Loucy (cell line): ENCODE measurements at regions not wholly inside any gene's neighbourhood (a gene's known extent, or its start where the extent isn't known, plus 50 kb on each side); places are given as distances from the start of the nearest gene placed in this dataset.

Experiments used
- H2AFZ ChIP-seq: fragments of 200-600 bp; sonication (generic); 2 replicates; pipeline ENCODE4 v1.6.0; 2016; ENCODE audit warnings: antibody characterized with exemption, mild to moderate bottlenecking, low read length, moderate library complexity
- H3F3A ChIP-seq: fragments of 200-600 bp; 2 replicates; pipeline ENCODE4 v1.6.0; 2016; ENCODE audit warnings: antibody characterized with exemption, low read depth, mild to moderate bottlenecking
- H3K27me3 ChIP-seq: fragments of 200-600 bp; sonication (generic); 2 replicates; pipeline ENCODE4 v1.6.1; 2014; ENCODE audit warnings: low read length, mild to moderate bottlenecking; ENCODE audit not compliant: insufficient read depth, poor library complexity, severe bottlenecking
- H3K36me3 ChIP-seq: fragments of 200-600 bp; sonication (generic); 2 replicates; pipeline ENCODE4 v1.6.1; 2016; ENCODE audit warnings: low read length; ENCODE audit not compliant: insufficient read depth
- H3K4me1 ChIP-seq: fragments of 200-600 bp; sonication (generic); 2 replicates; pipeline ENCODE4 v1.5.1; 2014; ENCODE audit warnings: low read length, mild to moderate bottlenecking; ENCODE audit not compliant: insufficient read depth, poor library complexity, severe bottlenecking
- H3K4me2 ChIP-seq: fragments of 200-600 bp; sonication (generic); 2 replicates; pipeline ENCODE4 v1.6.0; 2014; ENCODE audit warnings: antibody characterized with exemption, low read length, low read depth, mild to moderate bottlenecking; ENCODE audit not compliant: poor library complexity, severe bottlenecking
- H3K4me3 ChIP-seq: fragments of 200-600 bp; sonication (generic); 2 replicates; pipeline ENCODE4 v1.5.1; 2014; ENCODE audit warnings: low read length, mild to moderate bottlenecking, mixed read lengths; ENCODE audit not compliant: poor library complexity, severe bottlenecking
- H3K79me2 ChIP-seq: fragments of 200-600 bp; sonication (generic); 2 replicates; pipeline ENCODE4 v1.6.1; 2014; ENCODE audit warnings: low read length; ENCODE audit not compliant: insufficient read depth
- H3K9ac ChIP-seq: fragments of 200-600 bp; sonication (generic); 2 replicates; pipeline ENCODE4 v1.6.0; 2014; ENCODE audit warnings: mild to moderate bottlenecking, low read depth, low read length, moderate library complexity; ENCODE audit not compliant: poor library complexity, severe bottlenecking
- H3K9me2 ChIP-seq: fragments of 200-600 bp; sonication (generic); replicated peaks from 2 replicates; pipeline ENCODE4 v1.6.1; 2016; ENCODE audit warnings: low read depth, low read length, mixed read lengths
- H3K9me3 ChIP-seq: fragments of 200-600 bp; sonication (generic); 2 replicates; pipeline ENCODE4 v1.6.1; 2014; ENCODE audit warnings: mild to moderate bottlenecking, antibody characterized with exemption, low read length, low read depth; ENCODE audit not compliant: insufficient read depth
- H4K20me1 ChIP-seq: fragments of 200-600 bp; sonication (generic); 2 replicates; pipeline ENCODE4 v1.6.0; 2014; ENCODE audit warnings: antibody characterized with exemption, low read length, mild to moderate bottlenecking; ENCODE audit not compliant: insufficient read depth, poor library complexity, severe bottlenecking
- CTCF ChIP-seq: fragments of 200-600 bp; sonication (generic); conservative IDR thresholded peaks from 2 replicates; pipeline ENCODE4 v1.5.1; 2014; ENCODE audit warnings: mild to moderate bottlenecking, antibody characterized with exemption, low read length
- EZH2phosphoT487 ChIP-seq: fragments of 200-600 bp; IDR thresholded peaks from 2 replicates; pipeline ENCODE4 v1.6.1; 2018; ENCODE audit warnings: antibody characterized with exemption, mild to moderate bottlenecking, moderate library complexity, borderline replicate concordance

GRCh38 chr13:97716746-97717145 is 236.7 kb upstream of the IPO5 start:
- H3K79me2 ChIP-seq, result no peaks in the 10 kb centered on the region
- no peak for TF ChIP-seq EZH2phosphoT487
- no peak for TF ChIP-seq CTCF

GRCh38 chr13:97719736-97720135 is 233.7 kb upstream of the IPO5 start:
- H3K9me2 ChIP-seq, result no peaks in the 10 kb centered on the region
- no peaks in the 10 kb centered on the region for H3K79me2 ChIP-seq
- no peak overlapping the region for H2AFZ ChIP-seq
- no peaks in the 10 kb centered on the region for H3K27me3 ChIP-seq
- H3K4me3 ChIP-seq, result no peak overlapping the region
- H3K4me1 ChIP-seq, result no peaks in the 10 kb centered on the region
- TF ChIP-seq CTCF, result no peak
- no peak for TF ChIP-seq EZH2phosphoT487
- no peaks in the 10 kb centered on the region for H4K20me1 ChIP-seq
- H3K9ac ChIP-seq, result no peak overlapping the region
- H3K4me2 ChIP-seq, result no peak overlapping the region
- H3K36me3 ChIP-seq, result no peaks in the 10 kb centered on the region
- no peaks in the 10 kb centered on the region for H3K9me3 ChIP-seq
- H3F3A ChIP-seq, result no peaks in the 10 kb centered on the region

More at GRCh38 chr13:97716746-97717145, 236.7 kb upstream of the IPO5 start:
- H3K9me3 ChIP-seq, result no peaks in the 10 kb centered on the region
- H3K9me2 ChIP-seq, result no peaks in the 10 kb centered on the region
- no peak overlapping the region for H3K4me2 ChIP-seq
- H3K36me3 ChIP-seq, result no peaks in the 10 kb centered on the region
- no peaks in the 10 kb centered on the region for H3K4me1 ChIP-seq
- H3K4me3 ChIP-seq, result no peak overlapping the region
- no peaks in the 10 kb centered on the region for H3F3A ChIP-seq
- no peak overlapping the region for H2AFZ ChIP-seq
- no peak overlapping the region for H3K9ac ChIP-seq
- no peaks in the 10 kb centered on the region for H3K27me3 ChIP-seq
- H4K20me1 ChIP-seq, result no peaks in the 10 kb centered on the region

GRCh38 chr13:97720896-97721295 is 232.6 kb upstream of the IPO5 start:
- H3F3A ChIP-seq, result no peaks in the 10 kb centered on the region
- no peaks in the 10 kb centered on the region for H4K20me1 ChIP-seq
- TF ChIP-seq EZH2phosphoT487 (no peak), CTCF (no peak)
- no peak overlapping the region for H3K4me3 ChIP-seq
- no peak overlapping the region for H3K9ac ChIP-seq
- H3K4me2 ChIP-seq, result no peak overlapping the region
- no peaks in the 10 kb centered on the region for H3K79me2 ChIP-seq
- H3K9me3 ChIP-seq, result no peaks in the 10 kb centered on the region
- no peaks in the 10 kb centered on the region for H3K27me3 ChIP-seq
- no peaks in the 10 kb centered on the region for H3K36me3 ChIP-seq
- H2AFZ ChIP-seq, result no peak overlapping the region
- no peaks in the 10 kb centered on the region for H3K4me1 ChIP-seq
- H3K9me2 ChIP-seq, result no peaks in the 10 kb centered on the region
